MCF 10A (cell line): ENCODE measurements at regions not wholly inside any gene's neighbourhood (a gene's known extent, or its start where the extent isn't known, plus 50 kb on each side); places are given as distances from the start of the nearest gene placed in this dataset.

Source experiments
- BruUV-seq: library from RNA; stranded (reverse); fragments of 400-500 nt; replicated peaks from 2 replicates; lab custom pipeline; 2021; lab: Mats Ljungman, UMichigan
- CTCF ChIA-PET: fragments of 300-600 bp; sonication (Branson Sonifier 250); formaldehyde crosslinking; extraction: SDS; loops from one replicate; lab custom pipeline; 2021; ENCODE audit warnings: antibody characterized with exemption, inconsistent platforms; lab: Yijun Ruan, JAX
- POLR2A ChIA-PET: fragments of 300-600, 350-650 bp; sonication (Branson Sonifier 250); formaldehyde crosslinking; extraction: SDS; loops from one replicate; lab custom pipeline; 2020; ENCODE audit warnings: antibody characterized with exemption, inconsistent platforms; lab: Yijun Ruan, JAX
- DNase-seq: peaks from one replicate; pipeline ENCODE4 v3.0.0-alpha.2; 2018; ENCODE audit not compliant: unreplicated experiment
- H3K27ac Mint-ChIP-seq: one replicate; pipeline ENCODE4 v1.8.0; 2022; ENCODE audit warnings: mild to moderate bottlenecking, low read depth, mixed read lengths; ENCODE audit not compliant: unreplicated experiment
- H3K27me3 Mint-ChIP-seq: one replicate; pipeline ENCODE4 v1.8.0; 2022; ENCODE audit warnings: mixed read lengths; ENCODE audit not compliant: insufficient read depth, unreplicated experiment
- H3K36me3 Mint-ChIP-seq: one replicate; pipeline ENCODE4 v1.8.0; 2022; ENCODE audit warnings: mild to moderate bottlenecking, moderate library complexity, mixed read lengths; ENCODE audit not compliant: insufficient read depth, unreplicated experiment
- H3K4me1 Mint-ChIP-seq: one replicate; pipeline ENCODE4 v1.8.0; 2022; ENCODE audit warnings: mixed read lengths; ENCODE audit not compliant: insufficient read depth, unreplicated experiment
- H3K4me3 Mint-ChIP-seq: one replicate; pipeline ENCODE4 v1.8.0; 2022; ENCODE audit warnings: mild to moderate bottlenecking, moderate library complexity, mixed read lengths; ENCODE audit not compliant: unreplicated experiment
- H3K9me3 Mint-ChIP-seq: one replicate; pipeline ENCODE4 v1.8.0; 2022; ENCODE audit warnings: mixed read lengths; ENCODE audit not compliant: unreplicated experiment
- intact Hi-C: fragments of 100-400 bp; cut with micrococcal nuclease; formaldehyde crosslinking; loops from 2 replicates; pipeline ENCODE4 v1.14.1; 2022
- TF ChIP-seq, protein P1 (sequence below): fragments of 200-600 bp; IDR thresholded peaks from one replicate; pipeline ENCODE4 v1.8.0; 2022; ENCODE audit warnings: antibody characterized with exemption, mild to moderate bottlenecking; ENCODE audit not compliant: unreplicated experiment

DNA sequence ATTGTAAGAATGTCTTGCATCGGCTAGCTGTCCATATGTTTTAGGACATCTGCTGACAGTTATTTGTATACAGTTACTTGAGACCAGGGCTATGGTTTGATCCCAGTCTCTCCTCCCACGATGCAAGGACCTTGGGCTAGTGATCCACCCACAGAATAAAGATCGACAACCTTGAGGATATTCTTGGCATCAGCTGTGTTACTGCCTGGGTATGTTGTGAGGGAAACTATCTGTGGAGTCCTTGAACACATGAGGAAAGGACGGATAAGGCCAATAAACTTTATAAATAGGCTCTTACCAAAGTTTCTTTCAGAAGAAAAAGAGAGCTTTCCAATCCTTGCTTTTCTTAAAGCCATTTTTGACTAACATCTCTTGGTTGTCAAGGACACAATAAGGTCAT is 70.8 kb upstream of the HEY2 start:
- intact Hi-C loops, result no loop called here
- POLR2A ChIA-PET, result no interaction called here
- H3K27ac Mint-ChIP-seq, result no peak overlapping the region
- no TSS peak for BruUV-seq
- TF ChIP-seq, protein P1, sequence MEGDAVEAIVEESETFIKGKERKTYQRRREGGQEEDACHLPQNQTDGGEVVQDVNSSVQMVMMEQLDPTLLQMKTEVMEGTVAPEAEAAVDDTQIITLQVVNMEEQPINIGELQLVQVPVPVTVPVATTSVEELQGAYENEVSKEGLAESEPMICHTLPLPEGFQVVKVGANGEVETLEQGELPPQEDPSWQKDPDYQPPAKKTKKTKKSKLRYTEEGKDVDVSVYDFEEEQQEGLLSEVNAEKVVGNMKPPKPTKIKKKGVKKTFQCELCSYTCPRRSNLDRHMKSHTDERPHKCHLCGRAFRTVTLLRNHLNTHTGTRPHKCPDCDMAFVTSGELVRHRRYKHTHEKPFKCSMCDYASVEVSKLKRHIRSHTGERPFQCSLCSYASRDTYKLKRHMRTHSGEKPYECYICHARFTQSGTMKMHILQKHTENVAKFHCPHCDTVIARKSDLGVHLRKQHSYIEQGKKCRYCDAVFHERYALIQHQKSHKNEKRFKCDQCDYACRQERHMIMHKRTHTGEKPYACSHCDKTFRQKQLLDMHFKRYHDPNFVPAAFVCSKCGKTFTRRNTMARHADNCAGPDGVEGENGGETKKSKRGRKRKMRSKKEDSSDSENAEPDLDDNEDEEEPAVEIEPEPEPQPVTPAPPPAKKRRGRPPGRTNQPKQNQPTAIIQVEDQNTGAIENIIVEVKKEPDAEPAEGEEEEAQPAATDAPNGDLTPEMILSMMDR, result no peak
- H3K4me1 Mint-ChIP-seq, result no peaks in the 10 kb centered on the region
- H3K4me3 Mint-ChIP-seq, result no peak overlapping the region
- no peaks in the 10 kb centered on the region for H3K9me3 Mint-ChIP-seq
- H3K27me3 Mint-ChIP-seq, result peaks cover 100% of the 10 kb centered on the region
- DNase-seq, result no peak
- no peaks in the 10 kb centered on the region for H3K36me3 Mint-ChIP-seq
- CTCF ChIA-PET, result interaction anchor here (0.6 kb wide), 1 partner anchor 60 kb away, joined by 3 read pairs; no protein-coding TSS in a partner anchor

DNA sequence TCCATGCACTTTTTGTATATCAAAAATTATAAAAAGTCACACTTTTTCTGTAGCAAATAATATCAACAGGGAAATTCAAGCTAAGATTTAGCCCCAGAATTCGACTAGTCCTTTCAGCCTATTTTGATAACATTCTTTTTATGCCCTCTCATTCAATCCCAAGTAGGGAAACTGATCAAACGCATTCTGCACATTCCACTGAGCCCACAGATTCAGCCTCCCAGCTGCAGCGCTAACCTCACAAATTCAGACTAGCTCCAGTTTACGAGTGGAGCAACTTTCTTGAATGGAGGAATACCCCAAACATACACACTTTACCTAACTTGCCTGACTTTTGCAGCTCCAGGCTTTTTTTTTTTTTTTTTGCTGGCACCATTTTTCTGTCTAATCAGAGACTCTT is 70.3 kb upstream of the HEY2 start:
- no TSS peak for BruUV-seq
- DNase-seq, result no peak
- intact Hi-C loops, result no loop called here
- no peaks in the 10 kb centered on the region for H3K9me3 Mint-ChIP-seq
- TF ChIP-seq, protein P1, result no peak
- POLR2A ChIA-PET, result no interaction called here
- H3K36me3 Mint-ChIP-seq, result no peaks in the 10 kb centered on the region
- CTCF ChIA-PET, result interaction anchor here (0.6 kb wide), 1 partner anchor 61 kb away, joined by 3 read pairs; no protein-coding TSS in a partner anchor
- H3K4me1 Mint-ChIP-seq, result no peaks in the 10 kb centered on the region
- H3K4me3 Mint-ChIP-seq, result no peak overlapping the region
- H3K27me3 Mint-ChIP-seq, result peaks cover 100% of the 10 kb centered on the region
- no peak overlapping the region for H3K27ac Mint-ChIP-seq

DNA sequence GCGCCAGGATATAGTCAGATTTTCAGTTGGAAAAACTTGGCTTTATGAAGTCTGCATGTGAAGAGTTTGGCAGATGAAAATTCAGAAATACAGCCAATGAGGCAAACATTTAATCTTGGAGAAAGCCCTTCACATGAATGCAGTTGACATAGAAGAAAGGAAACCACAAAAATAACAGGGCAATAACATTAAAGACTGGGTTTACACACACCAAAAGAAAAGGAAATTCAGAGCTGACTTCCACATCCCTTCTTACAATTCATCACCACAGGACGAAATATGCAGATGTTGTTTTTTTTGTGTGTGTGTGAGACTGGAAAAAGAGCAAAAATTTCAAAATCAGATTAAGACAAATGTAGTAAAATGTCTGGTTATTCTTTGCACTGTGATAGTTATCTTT is 69.8 kb upstream of the HEY2 start:
- H3K9me3 Mint-ChIP-seq, result no peaks in the 10 kb centered on the region
- no peak overlapping the region for H3K4me3 Mint-ChIP-seq
- H3K36me3 Mint-ChIP-seq, result no peaks in the 10 kb centered on the region
- H3K27ac Mint-ChIP-seq, result no peak overlapping the region
- TF ChIP-seq, protein P1, result no peak
- intact Hi-C loops, result no loop called here
- no peak for DNase-seq
- no peaks in the 10 kb centered on the region for H3K4me1 Mint-ChIP-seq
- ChIA-PET CTCF (no interaction called here), POLR2A (no interaction called here)
- no TSS peak for BruUV-seq
- peaks cover 99% of the 10 kb centered on the region for H3K27me3 Mint-ChIP-seq

DNA sequence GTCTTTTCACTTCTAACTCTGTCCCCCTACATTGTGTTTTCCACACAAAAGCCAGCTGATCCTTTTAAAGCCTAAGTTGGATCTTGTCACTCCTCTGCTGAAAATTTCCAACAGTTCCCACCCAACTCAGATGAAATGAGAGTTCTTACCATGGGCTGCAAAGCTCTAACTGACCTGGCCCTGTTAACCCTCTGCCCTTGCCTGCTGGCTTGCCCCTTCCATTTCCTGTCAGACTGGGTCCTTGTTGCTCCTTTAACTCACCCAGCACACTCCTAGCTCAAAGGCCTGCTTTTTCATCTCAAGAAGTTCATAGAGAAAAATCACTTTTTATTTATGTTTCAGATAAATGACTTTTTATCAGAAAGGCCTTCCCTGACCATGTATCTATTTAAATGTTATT is 66.5 kb upstream of the HEY2 start:
- H3K27ac Mint-ChIP-seq, result no peak overlapping the region
- BruUV-seq, result no TSS peak
- ChIA-PET POLR2A (no interaction called here), CTCF (interaction anchor here (0.6 kb wide), 1 partner anchor 974 kb away, joined by 4 read pairs; no protein-coding TSS in a partner anchor)
- H3K27me3 Mint-ChIP-seq, result peaks cover 99% of the 10 kb centered on the region
- intact Hi-C loops, result no loop called here
- H3K4me1 Mint-ChIP-seq, result no peaks in the 10 kb centered on the region
- no peaks in the 10 kb centered on the region for H3K9me3 Mint-ChIP-seq
- no peak for DNase-seq
- no peaks in the 10 kb centered on the region for H3K36me3 Mint-ChIP-seq
- H3K4me3 Mint-ChIP-seq, result no peak overlapping the region
- TF ChIP-seq, protein P1, result no peak
